K562 (cell line): ENCODE measurements at regions not wholly inside any gene's neighbourhood (a gene's known extent, or its start where the extent isn't known, plus 50 kb on each side); places are given as distances from the start of the nearest gene placed in this dataset.

Experiments
- ATF3 ChIP-seq, 2 experiments: fragments of 450-650 bp in 1 of 2; sonication (generic) in 1 of 2; formaldehyde crosslinking in 1 of 2; IDR thresholded peaks in 1 of 2; conservative IDR thresholded peaks in 1 of 2; 2 replicates each; pipeline versions ENCODE4 v1.6.1 to v1.8.1; 2016 to 2023; ENCODE audit warnings: mild to moderate bottlenecking in 2 of 2, moderate library complexity in 2 of 2, inconsistent platforms in 1 of 2, missing genetic modification reagents in 1 of 2
- CREB5 ChIP-seq: fragments of 250-450 bp; sonication (Bioruptor Pico); IDR thresholded peaks from 2 replicates; pipeline ENCODE4 v1.5.0; 2020; ENCODE audit warnings: mild to moderate bottlenecking
- E4F1 ChIP-seq: fragments of 250-450 bp; sonication (Bioruptor Pico); IDR thresholded peaks from 2 replicates; pipeline ENCODE4 v1.5.0; 2021; ENCODE audit warnings: mild to moderate bottlenecking, borderline replicate concordance
- ELF4 ChIP-seq: fragments of 450-650 bp; formaldehyde crosslinking; IDR thresholded peaks from 2 replicates; pipeline ENCODE4 v1.4.0; 2022; ENCODE audit warnings: missing genetic modification characterization
- EP300 ChIP-seq: IDR thresholded peaks from 2 replicates; pipeline ENCODE4 v1.6.1; 2012; ENCODE audit warnings: low read length, improper control_type of control experiment
- ETV1 ChIP-seq: fragments of 450-650 bp; conservative IDR thresholded peaks from 2 replicates; pipeline ENCODE4 v1.6.1; 2016; ENCODE audit warnings: missing genetic modification characterization, control low read depth, low read depth, missing compliant biosample characterization
- HDAC1 ChIP-seq, 2 experiments: fragments of 450-650 bp; IDR thresholded peaks; 2 replicates each; pipeline ENCODE4 v1.6.1; 2016 to 2017; ENCODE audit warnings: inconsistent platforms in 1 of 2, mild to moderate bottlenecking in 1 of 2, moderate library complexity in 1 of 2
- HMGN3 ChIP-seq: IDR thresholded peaks from 2 replicates; pipeline ENCODE4 v1.6.1; 2011; ENCODE audit warnings: borderline replicate concordance, low read depth, mild to moderate bottlenecking, mixed read lengths, low read length; ENCODE audit not compliant: insufficient read length; ENCODE audit errors: extremely low read depth
- KDM1A ChIP-seq, 2 experiments: fragments of 450-650 bp; IDR thresholded peaks; 2 replicates each; pipeline ENCODE4 v1.6.1; 2016; ENCODE audit warnings: mild to moderate bottlenecking in 2 of 2
- NEUROD1 ChIP-seq: fragments of 150-350 bp; IDR thresholded peaks from 2 replicates; pipeline ENCODE4 v1.6.1; 2014; ENCODE audit warnings: borderline replicate concordance, low read length, low read depth; ENCODE audit not compliant: partially characterized antibody
- NR4A1 ChIP-seq, 2 experiments: fragments of 250-450 bp in 1 of 2; fragments of 450-650 bp in 1 of 2; sonication (Bioruptor Pico) in 1 of 2; IDR thresholded peaks; 2 replicates each; pipeline versions ENCODE4 v1.4.0 to v1.6.1; 2016 to 2020; ENCODE audit warnings: mild to moderate bottlenecking in 2 of 2, missing compliant biosample characterization in 1 of 2, missing genetic modification characterization in 1 of 2, moderate library complexity in 1 of 2
- RBM25 ChIP-seq: fragments of 200-400 bp; formaldehyde crosslinking; IDR thresholded peaks from 2 replicates; pipeline ENCODE4 v1.6.1; 2018; ENCODE audit warnings: low read length, low read depth, moderate library complexity; ENCODE audit not compliant: severe bottlenecking
- RBM34 ChIP-seq: fragments of 200-400 bp; formaldehyde crosslinking; IDR thresholded peaks from 2 replicates; pipeline ENCODE4 v1.6.1; 2018; ENCODE audit warnings: low read length, borderline replicate concordance; ENCODE audit not compliant: insufficient read depth
- RCOR1 ChIP-seq, 2 experiments: IDR thresholded peaks; 2 replicates each; pipeline ENCODE4 v1.6.1; 2012; ENCODE audit warnings: low read depth in 2 of 2, low read length in 2 of 2, borderline replicate concordance in 1 of 2, improper control_type of control experiment in 1 of 2
- SAFB ChIP-seq: fragments of 200-400 bp; formaldehyde crosslinking; IDR thresholded peaks from 2 replicates; pipeline ENCODE4 v1.6.1; 2017; ENCODE audit warnings: low read depth, low read length, borderline replicate concordance
- ZC3H8 ChIP-seq: fragments of 450-650 bp; IDR thresholded peaks from 2 replicates; pipeline ENCODE4 v1.6.1; 2017
- ZNF217 ChIP-seq: sonication (generic); formaldehyde crosslinking; IDR thresholded peaks from 2 replicates; pipeline ENCODE4 v1.8.0; 2022; ENCODE audit warnings: mild to moderate bottlenecking, missing genetic modification reagents
- ZNF316 ChIP-seq: fragments of 450-650 bp; IDR thresholded peaks from 2 replicates; pipeline ENCODE4 v1.6.1; 2016
- ZNF436 ChIP-seq: fragments of 250-450, 450-650 bp; sonication (Bioruptor Pico); formaldehyde crosslinking; IDR thresholded peaks from 2 replicates; pipeline ENCODE4 v1.7.0; 2020; ENCODE audit warnings: mild to moderate bottlenecking
- ZNF57 ChIP-seq: fragments of 450-650 bp; formaldehyde crosslinking; IDR thresholded peaks from 2 replicates; pipeline ENCODE4 v1.4.0; 2020; ENCODE audit warnings: mild to moderate bottlenecking, moderate library complexity
- ZNF586 ChIP-seq: fragments of 450-650 bp; formaldehyde crosslinking; conservative IDR thresholded peaks from 2 replicates; pipeline ENCODE4 v1.4.0; 2020; ENCODE audit warnings: mild to moderate bottlenecking, moderate library complexity
- ZNF707 ChIP-seq: fragments of 250-450 bp; sonication (Bioruptor Pico); conservative IDR thresholded peaks from 2 replicates; pipeline ENCODE4 v1.8.0; 2022; ENCODE audit warnings: inconsistent platforms, mild to moderate bottlenecking, moderate library complexity
- ZNF76 ChIP-seq: fragments of 250-450 bp; sonication (Bioruptor Pico); IDR thresholded peaks from 2 replicates; pipeline ENCODE4 v1.4.0; 2020; ENCODE audit warnings: mild to moderate bottlenecking, moderate library complexity, borderline replicate concordance
- ZZZ3 ChIP-seq: fragments of 450-650 bp; IDR thresholded peaks from 2 replicates; pipeline ENCODE4 v1.6.1; 2016; ENCODE audit warnings: antibody characterized with exemption, mild to moderate bottlenecking, moderate library complexity

GRCh38 chr20:53753880-53754459 is 160.3 kb upstream of the ZNF217 start (continued):
- no peak for TF ChIP-seq CREB5 (CRISPR knock-in tag)
- TF ChIP-seq NEUROD1, result peak; percentile 81
- TF ChIP-seq ZNF586 (CRISPR knock-in tag), result no peak
- no peak for TF ChIP-seq ZZZ3
- TF ChIP-seq RBM34, result no peak
- TF ChIP-seq ETV1 (tag), result 0 out of 2 replicates have a peak, but pooled peaks have one; percentile 32
- TF ChIP-seq NR4A1 (CRISPR knock-in tag; IDR thresholded peaks at IDR 0.05), result no peak
- TF ChIP-seq NR4A1 (tag; IDR thresholded peaks at IDR 0.05), result no peak
- TF ChIP-seq ZNF76 (CRISPR knock-in tag), result no peak
- no peak for TF ChIP-seq ELF4 (CRISPR knock-in tag)
- TF ChIP-seq SAFB, result no peak
- TF ChIP-seq KDM1A (IDR thresholded peaks at IDR 0.05), result peak; percentile 63 to 78; a peak in 3 of 4 replicates
- peak; percentile 73 to 79; a peak in 3 of 4 replicates for TF ChIP-seq HDAC1 (IDR thresholded peaks at IDR 0.05)
- 0 out of 2 replicates have a peak, but pooled peaks have one; percentile 25 for TF ChIP-seq EP300
- no peak for TF ChIP-seq ZNF436 (CRISPR knock-in tag)
- no peak for TF ChIP-seq ATF3 (IDR thresholded peaks at IDR 0.05)
- 0 out of 2 replicates have a peak, but pooled peaks have one; percentile 33 for TF ChIP-seq ATF3 (CRISPR knock-in tag; conservative IDR thresholded peaks at IDR 0.05)
- no peak for TF ChIP-seq HMGN3
- no peak for TF ChIP-seq ZNF57 (CRISPR knock-in tag)
- no peak for TF ChIP-seq E4F1
- peak; percentile 94 for TF ChIP-seq ZC3H8
- 0 out of 4 replicates have a peak, but pooled peaks of 1 of the 2 experiments have one; percentile 39 for TF ChIP-seq RCOR1 (IDR thresholded peaks at IDR 0.05; ENCODE audit: borderline replicate concordance in 1 of 2, low read depth in 2 of 2, low read length in 2 of 2)
- TF ChIP-seq ZNF707 (CRISPR knock-in tag), result no peak
- peak; percentile 12 for TF ChIP-seq RBM25
- TF ChIP-seq ZNF217 (CRISPR knock-in tag), result no peak
- TF ChIP-seq ZNF316, result no peak
